Ovary (tissue), 1 donor: ENCODE measurements at regions not wholly inside any gene's neighbourhood (a gene's known extent, or its start where the extent isn't known, plus 50 kb on each side); places are given as distances from the start of the nearest gene placed in this dataset.

Experiments
- EP300 ChIP-seq: sonication (generic); formaldehyde crosslinking; IDR thresholded peaks from one replicate; pipeline ENCODE4 v1.6.1; 2017; ENCODE audit warnings: antibody characterized with exemption
- POLR2A ChIP-seq: fragments of 450-650 bp; IDR thresholded peaks from one replicate; pipeline ENCODE4 v1.6.1; 2017; ENCODE audit warnings: antibody characterized with exemption, mild to moderate bottlenecking, moderate library complexity

DNA sequence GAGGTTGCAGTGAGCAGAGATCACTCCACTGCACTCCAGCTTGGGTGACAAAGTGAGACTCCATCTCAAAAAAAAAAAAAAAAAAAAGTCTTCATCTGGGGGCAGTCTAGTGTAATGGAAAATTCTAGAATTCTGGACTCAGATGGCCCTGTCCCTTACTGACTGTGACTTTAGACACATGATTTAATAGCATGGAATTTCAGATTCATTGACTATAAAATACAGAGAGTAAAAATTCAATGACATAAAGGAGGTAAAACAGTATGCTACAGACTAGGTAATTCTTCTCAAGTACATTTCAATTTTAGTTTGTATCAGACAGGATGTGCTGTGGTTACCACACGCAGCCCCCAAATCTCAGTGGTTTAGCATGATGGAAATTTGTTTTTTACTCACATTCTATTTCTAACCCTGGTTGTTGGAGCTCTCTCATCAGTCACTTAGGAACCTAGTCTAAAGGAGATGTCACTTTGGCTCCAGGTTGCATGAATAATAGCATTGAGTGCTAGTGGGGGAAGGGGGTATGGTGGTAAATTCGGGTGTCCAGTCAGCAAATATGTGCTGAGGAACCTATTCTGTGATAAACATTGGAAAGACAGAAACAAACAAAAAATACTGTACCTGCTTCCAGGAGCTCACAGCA, 444.0 kb downstream of the XYLT1 start:
- TF ChIP-seq POLR2A (no peak), EP300 (no peak)
